ENCODE measurements at regions not wholly inside any gene's neighbourhood (a gene's known extent, or its start where the extent isn't known, plus 50 kb on each side); places are given as distances from the start of the nearest gene placed in this dataset.

DNA sequence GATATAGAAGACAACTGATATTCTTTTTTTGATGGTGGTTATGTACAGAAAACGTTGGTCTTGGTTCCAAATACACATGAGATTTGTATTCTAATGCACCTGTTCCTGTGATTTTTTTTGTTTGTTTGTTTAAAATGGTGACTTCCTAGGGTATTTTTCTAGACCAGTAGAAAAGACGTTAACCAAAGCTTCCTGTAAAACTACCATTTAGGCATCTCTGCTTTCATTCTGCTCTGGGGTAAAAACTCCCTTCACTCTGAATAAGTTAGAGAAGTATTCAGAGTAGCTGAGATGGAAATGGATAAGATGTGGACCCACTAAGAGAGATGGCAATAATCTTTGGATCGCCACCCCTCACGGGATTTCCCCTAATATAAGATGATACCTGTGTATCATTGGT is 343.2 kb upstream of the KLF3 start:
- Mint-ChIP-seq H3K36me3 (ENCODE audit: low read depth) (peaks cover 3% of the 10 kb centered on the region), H3K9me3 (peaks cover 8% of the 10 kb centered on the region), H3K27me3 (no peaks in the 10 kb centered on the region), H3K27ac (no peak overlapping the region), H3K4me3 (no peak overlapping the region), H3K4me1 (ENCODE audit: low read depth) (peaks cover 41% of the 10 kb centered on the region)
- ATAC-seq (no peak), DNase-seq (no peak)
- TF ChIP-seq, protein P1, sequence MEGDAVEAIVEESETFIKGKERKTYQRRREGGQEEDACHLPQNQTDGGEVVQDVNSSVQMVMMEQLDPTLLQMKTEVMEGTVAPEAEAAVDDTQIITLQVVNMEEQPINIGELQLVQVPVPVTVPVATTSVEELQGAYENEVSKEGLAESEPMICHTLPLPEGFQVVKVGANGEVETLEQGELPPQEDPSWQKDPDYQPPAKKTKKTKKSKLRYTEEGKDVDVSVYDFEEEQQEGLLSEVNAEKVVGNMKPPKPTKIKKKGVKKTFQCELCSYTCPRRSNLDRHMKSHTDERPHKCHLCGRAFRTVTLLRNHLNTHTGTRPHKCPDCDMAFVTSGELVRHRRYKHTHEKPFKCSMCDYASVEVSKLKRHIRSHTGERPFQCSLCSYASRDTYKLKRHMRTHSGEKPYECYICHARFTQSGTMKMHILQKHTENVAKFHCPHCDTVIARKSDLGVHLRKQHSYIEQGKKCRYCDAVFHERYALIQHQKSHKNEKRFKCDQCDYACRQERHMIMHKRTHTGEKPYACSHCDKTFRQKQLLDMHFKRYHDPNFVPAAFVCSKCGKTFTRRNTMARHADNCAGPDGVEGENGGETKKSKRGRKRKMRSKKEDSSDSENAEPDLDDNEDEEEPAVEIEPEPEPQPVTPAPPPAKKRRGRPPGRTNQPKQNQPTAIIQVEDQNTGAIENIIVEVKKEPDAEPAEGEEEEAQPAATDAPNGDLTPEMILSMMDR (IDR thresholded peaks at IDR 0.05): no peak
- POLR2A ChIA-PET: interaction anchor here (1.0 to 3.2 kb wide), 2 partner anchors 11 to 344 kb away, joined by 3 to 12 read pairs; no protein-coding TSS in a partner anchor
- CTCF ChIA-PET: interaction anchor here (0.8 to 3.9 kb wide), 14 partner anchors 9 to 407 kb away, joined by 3 to 67 read pairs (median 6); no protein-coding TSS in a partner anchor
- intact Hi-C loops (cut with micrococcal nuclease): loop anchor here (5.0 kb wide), 1 partner anchor 356 kb away; no protein-coding TSS in a partner anchor

GRCh38 chr4:38322714-38323113 is 341.3 kb upstream of the KLF3 start:
- Mint-ChIP-seq H3K27ac (no peak overlapping the region), H3K4me1 (ENCODE audit: low read depth) (peaks cover 56% of the 10 kb centered on the region), H3K4me3 (no peak overlapping the region), H3K9me3 (peaks cover 8% of the 10 kb centered on the region), H3K27me3 (no peaks in the 10 kb centered on the region), H3K36me3 (ENCODE audit: low read depth) (peaks cover 3% of the 10 kb centered on the region)
- intact Hi-C loops (cut with micrococcal nuclease): loop anchor here (5.0 kb wide), 1 partner anchor 355 kb away; no protein-coding TSS in a partner anchor
- ATAC-seq (no peak), DNase-seq (no peak)
- POLR2A ChIA-PET: interaction anchor here (0.6 to 2.5 kb wide), 4 partner anchors 9 to 345 kb away, joined by 3 to 8 read pairs (median 3); no protein-coding TSS in a partner anchor
- CTCF ChIA-PET: interaction anchor here (1.0 to 3.3 kb wide), 5 partner anchors 9 to 353 kb away, joined by 3 to 18 read pairs (median 6); no protein-coding TSS in a partner anchor
- TF ChIP-seq, protein P1 (IDR thresholded peaks at IDR 0.05): no peak

GRCh38 chr4:38323141-38323641 is 340.8 kb upstream of the KLF3 start:
- no peak for DNase-seq
- H3K36me3 Mint-ChIP-seq (ENCODE audit: low read depth): peaks cover 3% of the 10 kb centered on the region
- intact Hi-C loops (cut with micrococcal nuclease): loop anchor here (5.0 kb wide), 1 partner anchor 354 kb away; no protein-coding TSS in a partner anchor
- H3K9me3 Mint-ChIP-seq: peaks cover 8% of the 10 kb centered on the region
- H3K27ac Mint-ChIP-seq: no peak overlapping the region
- H3K4me1 Mint-ChIP-seq (ENCODE audit: low read depth): peaks cover 58% of the 10 kb centered on the region
- no peak overlapping the region for H3K4me3 Mint-ChIP-seq
- ChIA-PET CTCF (interaction anchor here (1.1 to 3.3 kb wide), 3 partner anchors 13 to 353 kb away, joined by 4 to 18 read pairs (median 8); no protein-coding TSS in a partner anchor), POLR2A (interaction anchor here (0.5 to 2.5 kb wide), 9 partner anchors 10 to 1434 kb away, joined by 3 to 8 read pairs (median 3); no protein-coding TSS in a partner anchor)
- TF ChIP-seq, protein P1 (IDR thresholded peaks at IDR 0.05): no peak
- no peak for ATAC-seq
- no peaks in the 10 kb centered on the region for H3K27me3 Mint-ChIP-seq

DNA sequence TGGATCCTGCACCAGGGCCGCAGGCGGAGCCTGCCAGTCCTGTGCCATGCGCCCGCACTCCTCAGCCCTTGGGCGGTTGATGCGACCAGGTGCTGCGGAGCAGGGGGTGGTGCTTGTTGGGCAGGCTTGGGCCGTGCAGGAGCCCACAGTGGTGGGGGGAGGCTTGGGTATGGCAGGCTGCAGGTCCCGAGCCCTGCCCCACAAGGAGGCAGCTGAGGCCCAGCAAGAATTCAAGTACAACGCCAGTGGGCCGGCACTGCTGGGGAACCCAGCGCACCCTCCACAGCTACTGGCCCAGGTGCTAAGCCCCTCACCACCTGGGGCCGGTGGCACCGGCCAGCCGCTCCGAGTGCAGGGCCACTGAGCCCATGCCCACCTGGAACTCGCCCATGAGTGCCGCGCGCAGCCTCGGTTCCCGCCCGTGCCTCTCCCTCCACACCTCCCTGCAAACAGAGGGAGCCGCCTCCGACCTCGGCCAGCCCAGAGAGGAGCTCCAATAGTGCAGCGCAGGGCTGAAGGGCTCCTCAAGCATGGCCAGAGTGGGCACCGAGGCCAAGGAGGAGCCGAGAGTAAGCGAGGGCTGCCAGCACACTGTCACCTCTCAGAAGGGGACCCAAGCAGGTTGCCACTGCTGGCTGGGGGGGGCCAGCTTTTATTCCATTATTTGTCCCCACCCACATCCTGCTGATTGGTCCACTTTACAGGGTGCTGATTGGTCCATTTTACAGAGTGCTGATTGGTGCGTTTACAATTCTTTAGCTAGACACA is 339.0 kb upstream of the KLF3 start:
- peaks cover 8% of the 10 kb centered on the region for H3K9me3 Mint-ChIP-seq
- no peaks in the 10 kb centered on the region for H3K27me3 Mint-ChIP-seq
- no peak for ATAC-seq
- intact Hi-C loops (cut with micrococcal nuclease): loop anchor here (5.0 kb wide), 1 partner anchor 352 kb away; no protein-coding TSS in a partner anchor
- DNase-seq: no peak
- POLR2A ChIA-PET: interaction anchor here (1.7 to 2.5 kb wide), 2 partner anchors 11 to 15 kb away, joined by 4 to 8 read pairs; no protein-coding TSS in a partner anchor
- CTCF ChIA-PET: interaction anchor here (3.0 kb wide), 1 partner anchor 15 kb away, joined by 8 read pairs; no protein-coding TSS in a partner anchor
- peaks cover 60% of the 10 kb centered on the region for H3K4me1 Mint-ChIP-seq (ENCODE audit: low read depth)
- peaks cover 3% of the 10 kb centered on the region for H3K36me3 Mint-ChIP-seq (ENCODE audit: low read depth)
- H3K27ac Mint-ChIP-seq: no peak overlapping the region
- no peak overlapping the region for H3K4me3 Mint-ChIP-seq
- TF ChIP-seq, protein P1 (IDR thresholded peaks at IDR 0.05): no peak

DNA sequence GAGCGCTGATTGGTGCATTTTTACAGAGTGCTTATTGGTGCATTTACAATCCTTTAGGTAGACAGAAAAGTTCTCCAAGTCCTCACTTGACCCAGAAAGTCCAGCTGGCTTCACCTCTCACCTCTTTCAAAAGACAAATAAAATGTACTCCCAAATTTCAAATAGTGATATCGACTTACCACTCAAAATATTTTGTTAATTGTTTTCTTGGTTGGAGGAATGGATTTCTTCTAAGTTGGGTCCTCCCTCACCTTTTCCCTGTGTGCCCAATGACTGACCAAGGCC is 338.4 kb upstream of the KLF3 start:
- ChIA-PET POLR2A (no interaction called here), CTCF (no interaction called here)
- peaks cover 8% of the 10 kb centered on the region for H3K9me3 Mint-ChIP-seq
- TF ChIP-seq, protein P1 (IDR thresholded peaks at IDR 0.05): no peak
- no peak overlapping the region for H3K4me3 Mint-ChIP-seq
- no peaks in the 10 kb centered on the region for H3K27me3 Mint-ChIP-seq
- intact Hi-C loops (cut with micrococcal nuclease): no loop called here
- ATAC-seq: no peak
- DNase-seq: no peak
- H3K36me3 Mint-ChIP-seq (ENCODE audit: low read depth): peaks cover 3% of the 10 kb centered on the region
- H3K4me1 Mint-ChIP-seq (ENCODE audit: low read depth): peaks cover 62% of the 10 kb centered on the region
- no peak overlapping the region for H3K27ac Mint-ChIP-seq

Measured in activated CD8-positive, alpha-beta T cell treated with anti-CD3 and anti-CD28 coated beads for 36 hours (primary cell).